Uterus (tissue), 2 donors: ENCODE measurements at regions not wholly inside any gene's neighbourhood (a gene's known extent, or its start where the extent isn't known, plus 50 kb on each side); places are given as distances from the start of the nearest gene placed in this dataset.

ENCODE experiments used
- CTCF ChIP-seq, 4 experiments: fragments of 200-600 bp in 2 of 4; fragments of 450-650 bp in 2 of 4; sonication (generic) in 2 of 4; IDR thresholded peaks; one replicate each; pipeline ENCODE4 v1.5.1; 2016 to 2019; ENCODE audit warnings: antibody characterized with exemption in 4 of 4, mild to moderate bottlenecking in 2 of 4, moderate library complexity in 1 of 4
- POLR2A ChIP-seq, 2 donors: fragments of 450-650 bp; IDR thresholded peaks; one replicate each; pipeline ENCODE4 v1.6.1; 2016; ENCODE audit warnings: antibody characterized with exemption in 2 of 2, mild to moderate bottlenecking in 1 of 2, moderate library complexity in 1 of 2

GRCh38 chr2:67215214-67216055, 181.7 kb upstream of the ETAA1 start:
- TF ChIP-seq CTCF (IDR thresholded peaks at IDR 0.05) (peak; percentile 13 to 28 (median 24)), POLR2A (IDR thresholded peaks at IDR 0.05) (no peak)
